DOHH2 (cell line): ENCODE measurements at regions not wholly inside any gene's neighbourhood (a gene's known extent, or its start where the extent isn't known, plus 50 kb on each side); places are given as distances from the start of the nearest gene placed in this dataset.

ENCODE experiments used
- EZH2phosphoT487 ChIP-seq: fragments of 200-600 bp; sonication (generic); IDR thresholded peaks from 2 replicates; pipeline ENCODE4 v1.6.1; 2017; ENCODE audit warnings: borderline replicate concordance, mild to moderate bottlenecking, antibody characterized with exemption, low read length, moderate library complexity, mixed read lengths
- TF ChIP-seq, protein P1 (sequence below): fragments of 200-600 bp; sonication (generic); IDR thresholded peaks from one replicate; pipeline ENCODE4 v1.5.1; 2014; ENCODE audit warnings: antibody characterized with exemption, mild to moderate bottlenecking, low read depth, low read length; ENCODE audit not compliant: poor library complexity, severe bottlenecking

DNA sequence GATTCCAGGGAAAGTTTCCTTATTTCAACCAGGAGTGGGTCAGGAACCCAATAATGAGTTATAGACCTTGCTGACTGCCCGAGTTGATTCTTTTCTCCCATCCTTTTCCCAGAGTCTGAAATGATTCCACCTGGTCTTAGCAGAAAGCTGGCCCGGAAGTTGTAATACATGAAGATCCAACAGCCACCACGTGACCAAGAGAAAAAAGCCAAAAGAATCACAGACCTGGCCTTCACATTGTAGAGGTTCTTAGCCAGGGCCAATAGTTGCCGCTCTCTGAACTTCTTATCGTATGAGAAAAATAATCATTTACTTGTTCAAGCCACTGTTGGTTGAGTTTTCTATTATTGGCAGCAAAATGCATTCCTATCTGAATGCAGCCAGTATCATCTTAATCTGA is 161.2 kb upstream of the HMGA2 start:
- TF ChIP-seq, protein P1, sequence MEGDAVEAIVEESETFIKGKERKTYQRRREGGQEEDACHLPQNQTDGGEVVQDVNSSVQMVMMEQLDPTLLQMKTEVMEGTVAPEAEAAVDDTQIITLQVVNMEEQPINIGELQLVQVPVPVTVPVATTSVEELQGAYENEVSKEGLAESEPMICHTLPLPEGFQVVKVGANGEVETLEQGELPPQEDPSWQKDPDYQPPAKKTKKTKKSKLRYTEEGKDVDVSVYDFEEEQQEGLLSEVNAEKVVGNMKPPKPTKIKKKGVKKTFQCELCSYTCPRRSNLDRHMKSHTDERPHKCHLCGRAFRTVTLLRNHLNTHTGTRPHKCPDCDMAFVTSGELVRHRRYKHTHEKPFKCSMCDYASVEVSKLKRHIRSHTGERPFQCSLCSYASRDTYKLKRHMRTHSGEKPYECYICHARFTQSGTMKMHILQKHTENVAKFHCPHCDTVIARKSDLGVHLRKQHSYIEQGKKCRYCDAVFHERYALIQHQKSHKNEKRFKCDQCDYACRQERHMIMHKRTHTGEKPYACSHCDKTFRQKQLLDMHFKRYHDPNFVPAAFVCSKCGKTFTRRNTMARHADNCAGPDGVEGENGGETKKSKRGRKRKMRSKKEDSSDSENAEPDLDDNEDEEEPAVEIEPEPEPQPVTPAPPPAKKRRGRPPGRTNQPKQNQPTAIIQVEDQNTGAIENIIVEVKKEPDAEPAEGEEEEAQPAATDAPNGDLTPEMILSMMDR, result no peak
- no peak for TF ChIP-seq EZH2phosphoT487
